Epidermal melanocyte (primary cell): ENCODE measurements at regions not wholly inside any gene's neighbourhood (a gene's known extent, or its start where the extent isn't known, plus 50 kb on each side); places are given as distances from the start of the nearest gene placed in this dataset.

Experiments
- DNase-seq: peaks from one replicate; pipeline ENCODE4 v3.0.0; 2011; ENCODE audit warnings: low spot score; ENCODE audit not compliant: insufficient read length

DNA sequence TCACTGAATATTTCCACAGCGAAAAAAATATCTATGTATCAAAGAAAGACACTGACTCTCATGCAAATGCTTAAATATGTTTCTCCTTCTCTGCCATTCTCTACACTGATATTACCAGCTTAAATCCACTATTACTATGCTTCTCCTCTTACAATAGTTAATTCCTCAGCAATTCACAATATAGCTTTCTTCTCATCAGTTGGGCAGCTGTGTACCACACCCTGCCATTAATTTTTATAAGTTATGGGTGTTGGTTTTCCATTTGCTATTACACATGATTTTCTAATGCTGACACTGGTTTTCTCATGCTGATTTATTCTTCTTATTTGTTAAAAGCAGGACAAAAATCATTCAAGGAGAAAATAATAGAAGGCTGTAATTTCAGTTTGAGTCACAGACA lies 251.8 kb downstream of the TBX15 start:
- DNase-seq, result no peak

DNA sequence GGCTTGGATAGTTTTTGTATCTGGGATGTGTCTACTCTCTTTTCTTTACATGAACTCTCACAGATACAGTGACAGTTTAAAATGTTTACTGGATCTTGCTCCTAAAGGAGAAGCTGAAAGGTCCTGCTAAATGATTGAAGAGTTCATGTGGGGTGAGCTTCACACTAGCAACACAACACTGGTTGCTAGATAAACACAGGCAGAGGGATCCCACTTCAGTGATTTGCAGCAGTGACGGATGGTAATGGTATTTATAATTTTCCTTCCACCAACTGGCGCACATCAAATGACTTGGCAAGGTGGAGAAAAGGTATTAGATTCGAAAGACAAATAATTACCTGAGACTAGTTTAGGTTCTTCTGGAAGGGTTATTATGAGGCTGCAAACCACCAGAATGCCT lies 270.2 kb downstream of the TBX15 start:
- no peak for DNase-seq

DNA sequence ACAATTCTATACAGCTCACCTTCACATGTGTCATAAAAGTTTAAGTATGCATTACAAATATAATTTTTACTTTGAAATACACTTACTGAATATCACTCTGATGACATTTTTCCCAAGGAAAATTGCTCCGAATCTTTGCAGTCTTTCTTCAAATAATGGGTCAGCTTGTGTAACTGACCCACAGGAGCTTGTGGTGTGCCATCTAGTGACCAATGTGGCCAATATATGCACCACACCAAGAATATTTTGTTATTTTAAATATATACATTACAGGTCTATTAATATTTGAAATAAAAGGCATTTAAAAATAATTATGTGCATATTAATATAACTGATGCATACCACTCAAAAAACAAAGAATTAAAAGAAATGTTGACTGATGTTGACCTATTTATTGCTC lies 271.4 kb downstream of the TBX15 start:
- DNase-seq, result no peak

DNA sequence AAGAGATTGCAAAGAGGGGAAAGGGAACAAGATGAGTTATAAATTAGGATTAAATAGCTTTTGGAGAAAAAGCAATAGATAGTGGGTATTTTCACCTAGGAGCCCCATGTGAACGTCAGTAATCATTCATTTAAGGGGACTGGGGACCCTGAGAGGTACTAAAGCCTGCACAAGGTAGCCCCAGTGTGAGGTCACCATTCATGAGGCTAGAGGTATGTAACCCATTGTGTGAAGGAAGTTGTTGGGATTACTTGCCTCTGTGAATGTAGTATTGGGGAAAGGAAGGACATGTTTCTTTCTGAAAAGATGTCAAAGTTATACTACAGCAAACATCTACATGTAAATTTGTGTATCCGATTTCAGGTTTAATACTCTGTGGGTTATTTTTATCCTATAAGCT lies 276.8 kb downstream of the TBX15 start:
- no peak for DNase-seq

DNA sequence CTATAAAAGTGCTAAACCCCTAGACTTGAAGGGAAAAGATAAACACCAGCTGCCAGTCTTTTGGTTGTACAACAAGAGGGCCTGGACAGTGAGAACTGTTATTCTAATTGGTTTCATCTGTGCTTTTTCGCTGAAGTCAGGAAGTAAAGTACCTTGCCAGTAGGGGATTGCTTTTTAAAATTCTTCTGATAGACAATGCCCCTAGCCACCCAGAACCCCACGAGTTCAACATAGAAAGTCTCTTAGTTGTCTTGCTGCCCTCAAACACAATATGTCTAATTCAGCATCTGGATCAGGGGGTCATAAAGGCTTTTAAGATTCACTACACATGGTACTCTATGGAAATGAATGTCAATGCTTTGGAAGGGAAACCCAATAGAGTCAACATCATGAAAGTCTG lies 289.2 kb downstream of the TBX15 start:
- DNase-seq, result no peak

DNA sequence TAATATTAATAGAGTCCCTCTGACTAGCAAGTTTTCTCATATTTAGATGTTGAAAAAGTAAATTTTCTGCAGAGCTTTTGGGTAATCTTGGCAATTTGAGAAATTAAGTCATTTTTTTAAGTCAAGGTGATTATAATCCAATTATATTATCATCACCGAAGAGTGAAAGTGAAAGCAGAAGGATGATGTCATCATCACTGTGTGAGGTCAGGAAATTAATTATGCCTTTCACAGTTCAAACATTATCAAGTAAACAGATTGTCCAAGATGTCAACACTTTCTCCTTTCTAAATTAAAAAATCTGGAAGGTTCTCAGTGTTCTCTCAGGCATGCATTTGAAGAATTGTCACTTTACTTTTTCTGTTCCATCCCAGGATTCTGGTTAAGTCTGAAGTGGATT lies 296.0 kb downstream of the TBX15 start:
- no peak for DNase-seq

DNA sequence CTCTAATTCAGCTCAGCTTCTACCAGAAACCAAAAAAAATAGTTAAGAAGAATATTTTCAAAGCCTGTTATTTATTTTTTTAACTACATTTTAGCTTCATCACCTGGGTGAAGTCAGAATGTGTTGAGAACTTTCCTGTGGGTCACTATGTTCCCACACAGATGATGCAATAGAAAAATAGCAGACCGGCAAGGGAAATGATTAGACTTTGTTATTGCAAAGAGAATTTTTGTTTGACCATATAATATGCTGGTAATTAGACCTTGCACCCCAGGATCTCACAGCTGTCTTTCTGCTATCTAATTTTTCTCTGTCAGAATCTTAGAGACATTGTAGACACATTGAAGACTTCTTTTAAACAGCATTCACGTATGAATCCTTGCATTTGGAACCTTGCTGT lies 299.3 kb downstream of the TBX15 start:
- DNase-seq, result no peak

DNA sequence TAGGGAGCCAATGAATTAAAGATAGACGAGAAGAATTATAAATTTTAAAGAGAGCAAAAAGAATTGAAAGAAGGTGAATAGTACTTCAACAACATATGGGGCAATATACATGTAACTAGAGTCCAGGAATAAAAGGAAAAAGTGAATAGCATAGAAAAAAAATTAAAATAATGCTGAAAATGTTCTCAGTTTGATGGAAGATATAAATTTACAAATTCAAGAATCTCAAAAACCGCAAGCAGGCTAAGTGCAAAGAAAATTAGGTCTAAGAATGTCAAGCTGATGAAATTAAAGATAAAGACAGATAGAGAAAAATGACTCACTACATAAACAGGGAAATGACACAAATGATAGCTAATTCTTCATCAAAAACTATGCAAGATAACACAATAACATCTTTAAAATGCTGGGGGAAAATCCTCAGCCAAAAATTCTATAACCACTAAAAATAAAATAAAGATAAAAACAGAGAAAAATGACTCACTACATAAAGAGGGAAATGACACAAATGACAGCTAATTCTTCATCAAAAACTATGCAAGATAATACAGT lies 326.3 kb downstream of the TBX15 start:
- no peak for DNase-seq

DNA sequence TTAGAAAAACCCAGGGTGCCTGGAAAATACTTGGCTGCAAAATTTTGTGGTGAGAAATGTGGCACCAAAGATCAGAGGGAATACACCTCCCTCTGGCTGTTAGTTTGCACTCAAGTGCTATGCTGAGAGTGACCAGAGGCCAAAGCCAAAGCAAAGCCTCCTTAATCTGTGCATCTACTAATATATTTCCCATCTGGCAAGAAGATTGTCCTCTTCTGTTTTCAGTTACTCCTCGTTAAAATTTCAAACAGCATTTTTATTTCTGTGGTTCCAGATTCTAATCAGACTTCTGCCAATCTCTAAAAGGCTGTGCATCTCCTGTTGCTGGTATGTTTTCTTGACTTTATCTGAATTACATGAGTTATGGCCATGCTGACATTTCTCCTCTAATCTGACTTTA lies 327.4 kb downstream of the TBX15 start:
- no peak for DNase-seq

DNA sequence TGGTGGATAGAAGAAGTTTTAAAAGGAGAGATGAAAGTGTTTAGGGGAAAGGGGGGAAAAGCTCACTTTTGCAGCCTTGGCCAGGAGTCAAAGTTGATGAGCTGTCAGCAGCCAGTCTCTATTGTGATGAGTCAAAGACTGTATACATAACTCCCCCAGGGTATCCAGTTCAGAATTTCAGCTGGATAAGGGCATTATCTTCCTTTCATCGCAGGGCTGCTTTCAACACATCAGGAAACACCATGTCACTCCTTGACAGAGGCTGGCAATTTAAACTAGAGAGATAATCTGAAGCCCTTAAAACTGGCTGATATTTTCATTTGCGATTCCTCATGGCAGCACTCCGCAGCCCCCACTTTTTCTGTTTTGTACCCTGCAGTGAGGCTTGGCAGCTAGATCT lies 328.5 kb downstream of the TBX15 start:
- no peak for DNase-seq

DNA sequence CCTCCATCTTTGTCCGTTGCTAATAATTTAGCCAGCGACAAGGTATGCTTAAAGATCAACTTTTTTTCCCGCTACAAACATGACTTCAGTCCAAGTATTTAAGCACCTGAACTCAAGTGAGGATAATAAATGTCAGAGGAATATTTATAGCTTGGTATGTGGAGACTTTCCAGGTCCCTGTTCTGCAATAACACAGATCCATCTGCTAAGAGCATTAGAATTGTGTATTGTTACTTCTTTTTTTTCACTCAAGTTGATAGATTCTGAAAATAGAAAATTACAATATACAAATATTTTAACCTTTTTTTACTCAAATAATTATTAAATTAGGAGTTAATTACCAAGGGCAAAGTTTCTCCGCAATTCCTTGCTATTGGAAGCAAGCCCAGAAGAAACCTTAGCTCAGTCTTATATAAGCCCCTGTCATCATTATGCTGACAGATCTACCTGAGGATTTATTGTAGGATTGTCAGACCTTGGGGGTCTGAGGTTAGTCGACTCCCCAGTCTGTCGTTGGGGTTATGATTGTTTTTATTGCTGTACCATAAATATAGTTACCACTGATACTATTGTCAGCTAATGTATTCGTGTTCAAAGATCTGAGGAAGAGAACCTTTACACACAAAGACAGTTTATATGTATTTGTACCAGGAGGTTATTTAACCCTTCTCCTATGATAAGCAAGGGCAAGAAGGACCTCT lies 337.9 kb downstream of the TBX15 start:
- DNase-seq, result no peak

DNA sequence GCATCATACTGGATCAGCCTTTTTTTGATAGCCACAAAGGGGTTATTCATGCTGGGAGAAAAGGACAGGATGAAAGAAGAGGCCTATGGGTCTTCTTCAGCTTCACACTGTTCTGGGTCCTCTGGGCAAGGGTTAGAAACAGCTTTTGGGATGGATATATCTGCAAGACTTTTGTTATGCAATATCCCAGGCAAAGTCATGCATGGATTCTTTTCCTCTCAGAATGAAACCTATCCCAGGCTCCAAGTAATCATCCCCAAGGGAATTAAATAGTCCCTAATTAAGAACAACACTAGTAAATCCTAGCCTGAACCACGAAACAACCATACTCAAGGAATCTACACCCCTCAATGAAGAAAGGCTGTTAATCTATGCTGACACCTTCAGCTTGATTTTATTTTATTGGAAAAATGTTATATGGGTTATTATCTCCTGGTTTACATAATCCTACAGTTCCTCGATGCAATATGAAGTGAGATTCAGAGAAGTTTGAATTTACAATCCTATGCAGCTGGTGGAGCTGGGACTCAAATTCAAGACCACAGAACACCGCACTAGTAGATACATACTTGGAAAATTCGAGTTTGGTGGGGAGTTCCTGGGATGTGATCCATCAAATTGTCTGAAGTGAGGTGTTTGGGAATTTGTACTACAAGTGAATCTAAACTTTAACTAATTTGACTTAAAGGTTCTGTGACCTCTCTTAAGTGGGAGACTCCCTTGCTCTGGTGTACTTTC lies 338.6 kb downstream of the TBX15 start:
- no peak for DNase-seq

DNA sequence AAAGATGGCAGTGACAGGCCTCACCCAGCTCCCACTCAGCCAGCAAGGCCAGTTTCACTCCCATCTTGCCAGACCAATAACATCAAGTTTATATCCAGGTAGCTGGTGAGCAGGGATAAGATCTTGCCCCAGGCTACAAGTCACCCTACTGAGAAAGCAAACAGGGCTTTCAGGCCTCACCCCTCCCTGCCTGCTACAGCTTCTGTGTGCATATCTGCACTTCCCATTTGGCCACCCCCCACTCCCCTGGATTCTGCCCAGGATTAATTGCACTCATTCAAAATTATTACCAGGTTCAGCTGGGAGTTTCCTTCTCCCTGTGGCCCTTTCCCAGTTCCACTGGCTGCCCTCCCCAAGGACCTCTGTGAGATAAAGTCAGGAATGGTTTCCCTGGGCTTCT lies 352.1 kb downstream of the TBX15 start:
- no peak for DNase-seq

DNA sequence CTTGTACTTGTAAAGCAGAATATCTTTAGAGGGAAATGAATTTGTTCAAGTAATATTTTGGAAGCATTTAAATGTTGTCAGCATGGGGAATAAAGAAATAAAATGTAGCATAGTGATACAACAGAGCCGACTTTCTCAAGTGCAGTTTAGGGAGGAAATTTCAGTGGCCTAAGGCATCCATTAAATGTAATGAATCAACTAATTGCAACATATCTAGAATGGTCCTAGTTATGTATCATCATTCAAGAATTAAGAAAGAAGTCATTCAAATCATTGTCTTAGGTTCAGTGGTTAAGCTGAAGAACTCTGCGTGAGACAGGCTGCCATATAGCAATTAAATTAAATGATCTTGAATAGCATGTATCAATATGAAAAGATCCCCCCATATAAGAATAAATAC lies 360.7 kb downstream of the TBX15 start:
- DNase-seq, result no peak

DNA sequence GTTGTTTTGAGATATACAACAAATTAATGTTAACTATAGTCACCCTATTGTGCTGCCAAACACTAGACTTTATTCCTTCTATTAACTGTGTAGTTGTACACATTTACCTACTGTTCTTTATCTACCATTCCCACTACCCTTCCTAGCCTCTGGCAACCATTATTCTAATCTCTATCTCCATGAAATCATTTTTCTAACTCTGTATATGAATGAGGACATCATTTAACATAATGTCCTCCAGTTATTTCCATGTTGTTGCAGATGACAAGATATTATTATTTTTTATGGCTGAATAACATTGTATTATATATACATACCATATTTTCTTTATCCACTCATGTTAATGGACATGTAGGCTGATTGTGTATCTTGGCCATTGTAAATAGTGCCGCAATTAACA lies 366.3 kb downstream of the TBX15 start:
- DNase-seq, result no peak

DNA sequence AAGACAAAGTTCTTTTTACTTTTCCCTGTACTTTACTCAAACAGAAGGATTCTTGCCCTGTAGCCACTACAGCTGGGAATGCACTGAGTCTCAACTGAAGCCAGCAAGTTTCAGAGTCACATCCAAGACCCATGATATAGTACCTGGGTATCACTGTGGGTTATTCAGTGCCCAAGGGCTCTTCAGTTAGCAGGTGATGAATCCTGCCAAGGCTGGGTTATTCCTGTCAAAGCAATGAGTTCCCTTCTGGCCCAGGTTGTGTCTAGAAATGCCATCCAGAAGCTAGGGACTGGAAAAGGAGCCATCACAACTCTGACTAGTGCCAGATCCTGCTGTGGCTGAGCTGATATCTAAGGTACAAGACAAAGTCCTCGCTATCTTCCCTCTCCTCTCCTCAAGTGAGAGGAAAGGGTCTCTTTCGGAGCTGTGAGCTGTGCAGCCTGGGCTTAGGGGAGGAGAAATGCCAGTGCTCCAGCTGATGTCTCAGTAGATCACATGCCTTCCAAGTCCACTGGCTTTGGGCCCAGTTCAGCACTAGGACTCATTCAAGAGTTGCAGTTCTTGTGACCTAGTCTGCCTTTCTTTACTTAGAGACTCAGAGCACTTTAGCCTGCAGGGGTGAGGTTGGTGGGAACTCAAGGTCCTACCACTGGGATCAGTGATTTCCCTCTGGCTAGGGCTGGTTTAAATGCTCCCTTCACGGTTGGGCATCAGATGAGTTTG lies 369.4 kb downstream of the TBX15 start:
- no peak for DNase-seq

DNA sequence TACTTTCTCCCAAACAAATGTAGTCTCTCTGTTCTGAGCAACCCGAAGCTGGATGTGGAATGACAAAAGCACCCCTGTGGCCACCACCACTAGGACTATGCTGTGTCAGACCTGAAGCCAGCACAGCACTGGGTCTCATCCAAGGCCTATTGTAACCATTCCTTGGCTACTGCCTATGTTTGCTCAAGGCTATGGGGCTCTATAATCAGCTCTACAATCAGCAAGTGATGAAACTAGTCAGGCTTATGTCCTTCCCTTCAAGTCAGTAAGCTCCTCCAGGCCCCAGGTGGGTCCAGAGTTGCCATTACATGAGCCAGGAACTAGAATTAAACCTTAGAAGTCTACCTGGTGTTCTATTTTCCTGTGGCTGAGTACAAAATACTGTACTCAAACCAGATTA lies 370.2 kb downstream of the TBX15 start:
- DNase-seq, result no peak

DNA sequence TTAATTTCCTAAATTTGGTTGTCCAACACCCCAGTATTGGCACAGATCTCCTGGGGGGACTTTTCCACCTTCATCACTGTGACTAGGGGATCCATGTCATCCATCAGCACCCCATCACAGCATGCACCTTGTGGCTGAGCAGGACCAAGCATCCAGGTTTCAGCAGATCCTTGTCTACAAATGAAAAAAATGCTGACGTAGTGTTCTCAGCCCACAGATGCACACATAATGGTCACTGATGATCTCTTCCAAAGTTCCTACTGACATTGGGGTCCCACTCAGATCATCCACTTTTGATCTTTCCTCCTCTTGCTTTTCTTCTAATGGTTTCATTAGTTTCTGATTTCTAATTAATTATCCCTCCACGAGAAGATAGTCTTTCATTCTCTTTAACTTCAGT lies 373.1 kb downstream of the TBX15 start:
- DNase-seq, result no peak

DNA sequence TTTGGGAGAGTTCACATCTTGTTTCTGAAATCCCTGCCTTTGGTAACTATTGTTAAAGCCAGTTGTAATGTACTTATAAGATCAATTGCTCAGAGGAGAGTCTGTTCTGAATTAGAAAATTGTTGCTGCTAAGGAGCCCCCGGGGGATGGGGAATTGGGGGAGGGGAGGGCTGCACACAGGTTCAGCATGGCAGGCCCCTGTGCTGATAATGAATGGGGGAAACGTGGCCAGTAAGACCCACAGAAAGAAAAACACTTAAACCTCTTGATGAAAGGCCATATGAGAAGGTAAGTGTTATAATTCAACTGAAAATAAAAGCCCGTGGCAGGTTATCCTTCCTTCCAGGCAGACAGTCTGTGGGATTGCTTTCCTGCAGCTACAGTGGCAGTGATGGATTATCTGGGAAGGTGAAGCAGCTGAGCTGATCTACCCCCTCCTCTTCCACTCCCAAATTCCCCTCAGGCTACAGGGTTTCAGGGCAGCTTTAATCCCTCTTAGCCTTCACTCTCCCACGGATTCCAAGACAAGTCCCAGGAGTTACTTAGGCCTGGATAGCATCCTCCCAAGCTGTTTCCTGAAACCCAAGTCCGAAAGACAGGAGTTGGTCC lies 398.8 kb downstream of the TBX15 start:
- DNase-seq, result no peak

DNA sequence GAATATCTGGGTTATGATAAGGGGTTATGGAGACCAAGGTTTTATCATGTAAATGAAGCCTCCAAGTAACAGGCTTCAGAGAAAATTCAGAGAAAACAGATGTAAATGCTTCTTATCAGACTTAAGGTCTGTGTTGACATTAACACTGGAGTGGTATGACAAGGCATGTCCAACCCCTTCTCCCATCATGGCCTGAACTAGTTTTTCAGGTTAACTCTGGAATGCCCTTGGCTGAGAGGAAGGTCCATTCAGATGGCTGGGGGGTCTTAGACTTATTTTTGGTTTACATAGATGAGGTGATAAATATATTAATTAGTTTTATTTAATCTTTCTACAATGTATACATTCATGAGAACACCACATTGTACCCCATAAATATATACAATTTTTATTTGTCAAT lies 399.6 kb downstream of the TBX15 start:
- DNase-seq, result no peak

DNA sequence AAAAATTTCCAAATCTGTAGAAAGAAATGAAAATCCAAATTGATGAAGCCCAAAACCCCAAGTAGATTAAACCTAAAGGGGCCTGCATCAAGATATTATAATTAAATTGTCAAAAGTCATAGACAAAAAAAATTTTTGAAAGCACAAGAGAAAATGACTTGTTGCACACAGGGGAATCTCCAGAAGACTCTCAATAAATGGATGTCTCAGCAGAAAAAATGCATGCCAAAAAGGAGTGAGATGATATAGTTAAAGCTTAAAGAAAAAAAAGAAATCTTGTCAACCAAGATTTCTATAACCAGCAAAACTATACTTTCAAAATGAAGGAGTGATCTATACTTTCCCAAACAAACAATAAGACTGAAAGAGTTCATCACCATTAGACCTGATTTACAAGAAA lies 393.2 kb upstream of the SPAG17 start:
- no peak for DNase-seq

DNA sequence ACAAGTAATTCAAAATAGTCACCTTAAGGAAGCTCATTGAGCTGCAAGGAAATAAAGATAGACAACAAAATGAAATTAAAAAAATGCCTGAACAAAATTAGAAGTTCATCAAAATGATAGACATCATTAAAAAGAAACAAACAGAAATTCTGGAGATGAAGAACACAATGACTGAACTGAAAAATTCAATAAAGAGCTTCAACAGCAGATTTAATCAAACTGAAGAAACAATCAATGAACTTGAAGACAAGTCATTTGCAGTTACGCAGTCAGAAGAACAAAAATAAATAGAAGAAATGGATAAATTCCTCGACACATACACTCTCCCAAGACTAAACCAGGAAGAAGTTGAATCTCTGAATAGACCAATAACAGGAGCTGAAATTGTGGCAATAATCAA lies 390.0 kb upstream of the SPAG17 start:
- DNase-seq, result no peak
